Ovary (tissue), 7 donors: ENCODE measurements at regions not wholly inside any gene's neighbourhood (a gene's known extent, or its start where the extent isn't known, plus 50 kb on each side); places are given as distances from the start of the nearest gene placed in this dataset.
"Not testable (repeated sequence)": the region's sequence is repeated elsewhere in the genome, so short reads cannot be mapped to it uniquely, and the experiment has no call there.

Source experiments
- DNase-seq, 5 donors: peaks; one replicate each; pipeline ENCODE4 v3.0.0-alpha.2; 2019 to 2020
- H3K27ac ChIP-seq, 2 donors: fragments of 200-600 bp; one replicate each; pipeline versions ENCODE4 v1.5.1 to v1.8.0; 2019 to 2022
- H3K27me3 ChIP-seq: fragments of 200-600 bp; one replicate; pipeline ENCODE4 v1.8.0; 2022
- H3K36me3 ChIP-seq: fragments of 200-600 bp; sonication (generic); one replicate; pipeline ENCODE4 v1.5.1; 2019
- H3K4me1 ChIP-seq: one replicate; pipeline ENCODE4 v1.8.1; 2013; ENCODE audit warnings: mild to moderate bottlenecking, moderate library complexity; ENCODE audit not compliant: insufficient read depth
- H3K4me3 ChIP-seq: fragments of 200-600 bp; sonication (generic); one replicate; pipeline ENCODE4 v1.5.1; 2017
- H3K9me3 ChIP-seq, 2 donors: fragments of 200-600 bp in 1 of 2; sonication (generic) in 1 of 2; one replicate each; pipeline versions ENCODE4 v1.5.1 to v1.8.1; 2013 to 2019; ENCODE audit warnings: mild to moderate bottlenecking in 1 of 2, moderate library complexity in 1 of 2
- EP300 ChIP-seq: sonication (generic); formaldehyde crosslinking; IDR thresholded peaks from one replicate; pipeline ENCODE4 v1.6.1; 2017; ENCODE audit warnings: antibody characterized with exemption
- POLR2A ChIP-seq: fragments of 450-650 bp; IDR thresholded peaks from one replicate; pipeline ENCODE4 v1.6.1; 2017; ENCODE audit warnings: antibody characterized with exemption, mild to moderate bottlenecking, moderate library complexity
- WGBS, 3 donors: extraction: QIAGEN DNeasy Blood & Tissue Kit in 1 of 3; methylation state at CpG; one replicate each; pipeline versions ENCODE4 v1.1.5 to v1.1.7; 2013 to 2017; 5-methylcytosine and 5-hydroxymethylcytosine counted together
- intact Hi-C, 4 donors: fragments of 100-400 bp; cut with DNase I; formaldehyde crosslinking; loops; one replicate each; pipeline versions ENCODE4 v1.11.0 to v1.15.1; 2022 to 2023
- TF ChIP-seq, protein P1 (sequence below), 3 donors: fragments of 450-650 bp in 2 of 3; fragments of 200-600 bp in 1 of 3; IDR thresholded peaks; one replicate each; pipeline versions ENCODE4 v1.5.1 to v1.8.0; 2016 to 2022; ENCODE audit warnings: antibody characterized with exemption in 3 of 3, mild to moderate bottlenecking in 1 of 3
- donor health status: DM: no; HTN: no; CAD: no; lungs with moderate emphysema.
- donor health status: DM: no; HTN: no; CAD: no.
- donor health status: Bipolar disorder and iron deficiency.
- donor health status: DM: no; HTN: no; CAD: no.
- donor health status: DM: yes; HTN: yes; CAD: no.

DNA sequence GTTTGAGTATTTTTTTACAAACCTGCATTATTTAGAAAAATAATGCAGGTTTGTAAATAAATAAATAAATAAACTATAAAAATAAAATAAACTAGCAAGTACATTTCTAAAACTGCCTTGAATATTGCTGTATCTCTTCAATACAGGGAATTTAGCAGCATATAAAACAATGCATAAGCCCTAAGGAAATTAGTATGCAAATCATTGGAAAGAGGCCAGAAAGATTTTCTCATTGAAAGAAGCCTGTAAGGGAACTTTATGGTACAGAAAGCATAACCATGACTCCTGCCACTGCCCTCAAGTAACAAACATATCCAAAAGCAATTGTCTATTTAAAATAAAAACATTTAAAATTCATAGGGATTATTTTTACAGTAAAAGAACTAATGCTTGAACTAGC, 387.3 kb downstream of the HINT1 start:
- H3K36me3 ChIP-seq: no peaks in the 10 kb centered on the region
- no peak for TF ChIP-seq EP300
- TF ChIP-seq POLR2A: no peak
- TF ChIP-seq, protein P1, sequence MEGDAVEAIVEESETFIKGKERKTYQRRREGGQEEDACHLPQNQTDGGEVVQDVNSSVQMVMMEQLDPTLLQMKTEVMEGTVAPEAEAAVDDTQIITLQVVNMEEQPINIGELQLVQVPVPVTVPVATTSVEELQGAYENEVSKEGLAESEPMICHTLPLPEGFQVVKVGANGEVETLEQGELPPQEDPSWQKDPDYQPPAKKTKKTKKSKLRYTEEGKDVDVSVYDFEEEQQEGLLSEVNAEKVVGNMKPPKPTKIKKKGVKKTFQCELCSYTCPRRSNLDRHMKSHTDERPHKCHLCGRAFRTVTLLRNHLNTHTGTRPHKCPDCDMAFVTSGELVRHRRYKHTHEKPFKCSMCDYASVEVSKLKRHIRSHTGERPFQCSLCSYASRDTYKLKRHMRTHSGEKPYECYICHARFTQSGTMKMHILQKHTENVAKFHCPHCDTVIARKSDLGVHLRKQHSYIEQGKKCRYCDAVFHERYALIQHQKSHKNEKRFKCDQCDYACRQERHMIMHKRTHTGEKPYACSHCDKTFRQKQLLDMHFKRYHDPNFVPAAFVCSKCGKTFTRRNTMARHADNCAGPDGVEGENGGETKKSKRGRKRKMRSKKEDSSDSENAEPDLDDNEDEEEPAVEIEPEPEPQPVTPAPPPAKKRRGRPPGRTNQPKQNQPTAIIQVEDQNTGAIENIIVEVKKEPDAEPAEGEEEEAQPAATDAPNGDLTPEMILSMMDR (IDR thresholded peaks at IDR 0.05): no peak
- DNase-seq: no peak
- intact Hi-C loops: no loop called here
- no peak overlapping the region for H3K4me3 ChIP-seq
- no peaks in the 10 kb centered on the region for H3K27me3 ChIP-seq
- no peaks in the 10 kb centered on the region for H3K4me1 ChIP-seq
- H3K27ac ChIP-seq: no peak overlapping the region
- H3K9me3 ChIP-seq: no peaks in the 10 kb centered on the region

- DNase-seq: no peak
- H3K4me3 ChIP-seq: no peak overlapping the region
- no peaks in the 10 kb centered on the region for H3K27me3 ChIP-seq
- TF ChIP-seq POLR2A (no peak), EP300 (no peak)
- TF ChIP-seq, protein P1 (IDR thresholded peaks at IDR 0.05): no peak
- no peaks in the 10 kb centered on the region for H3K4me1 ChIP-seq
- intact Hi-C loops: no loop called here
- H3K36me3 ChIP-seq: no peaks in the 10 kb centered on the region
- 61 to 80% (median 68%) methylated on average over 3 of the region's 3 CpGs for WGBS, 3 donors
- no peaks in the 10 kb centered on the region for H3K9me3 ChIP-seq
- no peak overlapping the region for H3K27ac ChIP-seq
Observed at GRCh38 chr5:130773813-130774212, 391.2 kb downstream of the HINT1 start.

- 42 to 67% (median 43%) methylated on average over 1 of the region's 1 CpG for WGBS, 3 donors
- Histone ChIP-seq H3K9me3 (no peaks in the 10 kb centered on the region), H3K36me3 (no peaks in the 10 kb centered on the region), H3K27ac (no peak overlapping the region), H3K4me1 (no peaks in the 10 kb centered on the region), H3K4me3 (no peak overlapping the region), H3K27me3 (no peaks in the 10 kb centered on the region)
- no peak for DNase-seq
- intact Hi-C loops: no loop called here
- no peak for TF ChIP-seq POLR2A
- no peak for TF ChIP-seq EP300
- TF ChIP-seq, protein P1 (IDR thresholded peaks at IDR 0.05): no peak
Observed at GRCh38 chr5:130762031-130762430, 403.0 kb downstream of the HINT1 start.

DNA sequence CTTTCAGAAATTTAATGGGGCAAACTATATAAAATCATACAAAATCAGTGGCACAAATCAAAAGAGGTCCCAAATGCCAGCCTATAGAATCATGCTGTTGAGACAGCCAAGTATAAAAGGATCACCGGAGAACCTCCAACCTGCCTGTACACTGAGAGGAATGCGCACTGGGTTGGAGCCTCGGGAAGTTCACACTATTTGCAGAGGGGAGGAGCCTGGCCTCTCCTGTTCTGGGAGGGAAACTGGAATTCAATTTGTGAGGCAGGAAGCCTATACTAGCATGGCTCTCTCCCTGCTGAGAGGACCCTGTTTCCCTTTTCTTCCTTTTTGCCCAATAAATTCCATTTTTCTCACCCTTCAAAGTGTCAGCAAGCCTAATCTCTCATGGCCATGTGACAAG, 406.0 kb downstream of the HINT1 start:
- DNase-seq: no peak
- no peaks in the 10 kb centered on the region for H3K27me3 ChIP-seq
- H3K4me1 ChIP-seq: no peaks in the 10 kb centered on the region
- H3K9me3 ChIP-seq: no peaks in the 10 kb centered on the region
- no peak overlapping the region for H3K4me3 ChIP-seq
- no peaks in the 10 kb centered on the region for H3K36me3 ChIP-seq
- WGBS, 3 donors: 50 to 65% (median 57%) methylated on average over 3 of the region's 3 CpGs
- intact Hi-C loops: no loop called here
- no peak overlapping the region for H3K27ac ChIP-seq
- TF ChIP-seq EP300 (no peak), POLR2A (no peak)
- TF ChIP-seq, protein P1 (IDR thresholded peaks at IDR 0.05): no peak

DNA sequence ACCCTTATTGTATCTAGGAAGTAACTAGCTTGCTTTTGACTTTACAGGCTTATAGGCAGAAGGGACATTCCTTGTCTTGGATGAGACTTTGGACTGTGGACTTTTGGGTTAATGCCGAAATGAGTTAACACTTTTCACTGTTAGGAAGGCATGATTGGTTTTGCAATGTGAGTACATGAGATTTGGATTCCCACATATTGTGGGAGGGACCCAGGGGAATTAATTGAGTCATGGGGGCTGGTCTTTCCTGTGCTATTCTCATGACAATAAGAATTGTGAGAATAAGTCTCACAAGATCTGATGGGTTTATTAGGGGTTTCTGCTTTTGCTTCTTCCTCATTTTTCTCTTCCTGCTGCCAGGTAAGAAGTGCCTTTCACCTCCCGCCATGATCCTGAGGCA, 417.5 kb downstream of the HINT1 start:
- no peak for DNase-seq
- no peak for TF ChIP-seq POLR2A
- TF ChIP-seq, protein P1 (IDR thresholded peaks at IDR 0.05): no peak
- no peak for TF ChIP-seq EP300
- no peaks in the 10 kb centered on the region for H3K36me3 ChIP-seq
- 77 to 95% (median 87%) methylated on average over 2 of the region's 2 CpGs for WGBS, 3 donors
- intact Hi-C loops: no loop called here
- no peaks in the 10 kb centered on the region for H3K27me3 ChIP-seq
- H3K9me3 ChIP-seq: no peaks in the 10 kb centered on the region
- H3K4me3 ChIP-seq: no peak overlapping the region
- H3K4me1 ChIP-seq: no peaks in the 10 kb centered on the region
- H3K27ac ChIP-seq: no peak overlapping the region

- H3K4me1 ChIP-seq, H3K27me3 ChIP-seq, intact Hi-C loops, DNase-seq, H3K9me3 ChIP-seq, H3K4me3 ChIP-seq, H3K27ac ChIP-seq, H3K36me3 ChIP-seq: not testable (repeated sequence)
Observed at GRCh38 chr5:130746641-130747040, 418.4 kb downstream of the HINT1 start.
